HepG2 (cell line): ENCODE measurements at regions not wholly inside any gene's neighbourhood (a gene's known extent, or its start where the extent isn't known, plus 50 kb on each side); places are given as distances from the start of the nearest gene placed in this dataset.

Experiments used
- ATAC-seq: fragments of 200-7000 bp; cut with Tn5 transposase; 3 replicates; pipeline ENCODE4 v1.9.1; 2020; ENCODE audit warnings: mild to moderate bottlenecking, moderate library complexity
- BruUV-seq: library from RNA; stranded (reverse); fragments of 400-500 nt; replicated peaks from 2 replicates; lab custom pipeline; 2021; lab: Mats Ljungman, UMichigan
- CTCF ChIA-PET: fragments of 300-600 bp; formaldehyde crosslinking; extraction: SDS; loops from one replicate; lab custom pipeline; 2021; ENCODE audit warnings: low total read pairs, inconsistent platforms, low intra/inter-chr PET ratio; lab: Yijun Ruan, JAX
- POLR2A ChIA-PET: fragments of 350-600 bp; sonication (Branson Sonifier 250); formaldehyde crosslinking; loops from one replicate; lab custom pipeline; 2020; ENCODE audit warnings: antibody characterized with exemption, inconsistent platforms; lab: Yijun Ruan, JAX
- DNase-seq: peaks from one replicate; pipeline ENCODE4 v3.0.0-alpha.2; 2015; ENCODE audit warnings: low spot score
- FAIRE-seq: peaks from 3 replicates; lab custom pipeline; 2011; peaks lifted over from hg19 to GRCh38; lab: Jason Lieb, UNC
- H2AFZ ChIP-seq: one replicate; pipeline ENCODE4 v1.6.1; 2011; ENCODE audit warnings: low read length, inconsistent platforms
- H3K27ac ChIP-seq: fragments of 300-600 bp; 3 replicates; pipeline ENCODE4 v1.8.0; 2011; ENCODE audit warnings: mixed run types, mild to moderate bottlenecking, mixed read lengths, low read length, inconsistent platforms; ENCODE audit not compliant: insufficient read depth; ENCODE audit errors: extremely low read length
- H3K27me3 ChIP-seq, 2 experiments: fragments of 200-600 bp in 1 of 2; 2 replicates in 1 of 2; 3 replicates in 1 of 2; pipeline versions ENCODE4 v1.6.0 to v1.8.0; 2011; ENCODE audit warnings: low read length in 2 of 2, mild to moderate bottlenecking in 2 of 2, moderate library complexity in 2 of 2, inconsistent platforms in 1 of 2; ENCODE audit not compliant: insufficient read depth in 2 of 2, control insufficient read depth in 1 of 2
- H3K36me3 ChIP-seq, 2 experiments: fragments of 200-600 bp in 1 of 2; replicated peaks in 1 of 2; 2 replicates in 1 of 2; 3 replicates in 1 of 2; pipeline versions ENCODE4 v1.5.1 to v1.8.0; 2011; ENCODE audit warnings: low read length in 2 of 2, inconsistent platforms in 1 of 2; ENCODE audit not compliant: insufficient read depth in 2 of 2, control insufficient read depth in 1 of 2
- H3K4me1 ChIP-seq: 2 replicates; pipeline ENCODE4 v1.5.1; 2012; ENCODE audit warnings: low read length, inconsistent platforms; ENCODE audit not compliant: insufficient read depth
- H3K4me2 ChIP-seq: 2 replicates; pipeline ENCODE4 v1.6.0; 2011; ENCODE audit warnings: low read depth, low read length, inconsistent platforms
- H3K4me3 ChIP-seq, 3 experiments: fragments of 200-600 bp in 1 of 3; sonication (generic), shearing (Covaris generic) in 1 of 3; replicated peaks in 1 of 3; 2 replicates each; pipeline ENCODE4 v1.5.1; 2011 to 2016; ENCODE audit warnings: low read length in 3 of 3, inconsistent platforms in 2 of 3, low read depth in 2 of 3, mild to moderate bottlenecking in 2 of 3, control low read depth in 1 of 3, mixed read lengths in 1 of 3; ENCODE audit not compliant: insufficient read depth in 1 of 3
- H3K79me2 ChIP-seq: one replicate; pipeline ENCODE4 v1.6.1; 2011; ENCODE audit warnings: low read length, inconsistent platforms; ENCODE audit not compliant: insufficient read depth
- H3K9ac ChIP-seq: 2 replicates; pipeline ENCODE4 v1.6.0; 2011; ENCODE audit warnings: mild to moderate bottlenecking, low read depth, low read length, inconsistent platforms; ENCODE audit not compliant: insufficient read depth
- H3K9me3 ChIP-seq: 2 replicates; pipeline ENCODE4 v1.5.1; 2012; ENCODE audit warnings: mild to moderate bottlenecking, low read length
- H4K20me1 ChIP-seq: 2 replicates; pipeline ENCODE4 v1.6.0; 2011; ENCODE audit warnings: inconsistent platforms, mild to moderate bottlenecking, low read length, moderate library complexity; ENCODE audit not compliant: insufficient read depth
- ETV5 ChIP-seq: IDR thresholded peaks from 2 replicates; pipeline ENCODE4 v1.6.1; 2018; ENCODE audit warnings: missing biosample characterization, missing genetic modification reagents, inconsistent platforms, borderline replicate concordance
- IRX3 ChIP-seq: sonication (generic); formaldehyde crosslinking; IDR thresholded peaks from 2 replicates; pipeline ENCODE4 v1.8.1; 2023; ENCODE audit warnings: mild to moderate bottlenecking, low read depth, missing genetic modification reagents, borderline replicate concordance
- MAZ ChIP-seq, 2 experiments: sonication (generic) in 1 of 2; formaldehyde crosslinking in 1 of 2; IDR thresholded peaks; 2 replicates each; pipeline versions ENCODE4 v1.5.0 to v1.6.1; 2012 to 2020; ENCODE audit warnings: low read depth in 2 of 2, mild to moderate bottlenecking in 2 of 2, borderline replicate concordance in 1 of 2, improper control_type of control experiment in 1 of 2, low read length in 1 of 2, missing genetic modification reagents in 1 of 2, moderate library complexity in 1 of 2
- NR2F2 ChIP-seq: IDR thresholded peaks from 2 replicates; pipeline ENCODE4 v1.6.1; 2012; ENCODE audit warnings: low read depth, inconsistent platforms, borderline replicate concordance
- USF2 ChIP-seq, 2 experiments: sonication (generic) in 1 of 2; formaldehyde crosslinking in 1 of 2; IDR thresholded peaks; 2 replicates each; pipeline versions ENCODE4 v1.5.1 to v1.6.1; 2011 to 2020; ENCODE audit warnings: borderline replicate concordance in 1 of 2, low read depth in 1 of 2, low read length in 1 of 2, mild to moderate bottlenecking in 1 of 2, missing genetic modification reagents in 1 of 2, moderate library complexity in 1 of 2
- ZBTB44 ChIP-seq: sonication (generic); formaldehyde crosslinking; IDR thresholded peaks from 2 replicates; pipeline ENCODE4 v1.4.0; 2020; ENCODE audit warnings: missing genetic modification reagents
- ZFY ChIP-seq: sonication (generic); formaldehyde crosslinking; IDR thresholded peaks from 2 replicates; pipeline ENCODE4 v1.4.0; 2020; ENCODE audit warnings: missing genetic modification reagents
- ZNF276 ChIP-seq: sonication (generic); formaldehyde crosslinking; IDR thresholded peaks from 2 replicates; pipeline ENCODE4 v1.4.0; 2020; ENCODE audit warnings: mild to moderate bottlenecking, low read depth, missing genetic modification reagents
- ZNF33A ChIP-seq: sonication (generic); formaldehyde crosslinking; IDR thresholded peaks from 2 replicates; pipeline ENCODE4 v1.5.1; 2020; ENCODE audit warnings: missing genetic modification reagents, mild to moderate bottlenecking, moderate library complexity, borderline replicate concordance
- ZNF773 ChIP-seq: sonication (generic); formaldehyde crosslinking; IDR thresholded peaks from 2 replicates; pipeline ENCODE4 v1.4.0; 2020; ENCODE audit warnings: missing genetic modification reagents, borderline replicate concordance
- ZXDC ChIP-seq: sonication (generic); formaldehyde crosslinking; IDR thresholded peaks from 2 replicates; pipeline ENCODE4 v1.5.0; 2020; ENCODE audit warnings: mild to moderate bottlenecking, missing genetic modification reagents
- WGBS: methylation state at CpG from one replicate; pipeline ENCODE4 v1.1.6; 2017; ENCODE audit warnings: low lambda C conversion rate; 5-methylcytosine and 5-hydroxymethylcytosine counted together
- in situ Hi-C: cut with HindIII; loops from 2 replicates; pipeline ENCODE4 v1.10.0; 2017; ENCODE audit warnings: low pct_unique_long_range_greater_than_20kb; ENCODE audit not compliant: extremely low pct_ligation_motif_present
- intact Hi-C: fragments of 100-400 bp; cut with micrococcal nuclease; formaldehyde crosslinking; loops from one replicate; pipeline ENCODE4 v1.10.0; 2022; ENCODE audit not compliant: unreplicated experiment

- H3K4me1 ChIP-seq: peaks cover 13% of the 10 kb centered on the region
- ATAC-seq: no peak
- no peak overlapping the region for H3K4me3 ChIP-seq
- DNase-seq: no peak
- no peak overlapping the region for H3K27ac ChIP-seq
- no TSS peak for BruUV-seq
- intact Hi-C loops: no loop called here
- in situ Hi-C loops: no loop called here
- H4K20me1 ChIP-seq: no peaks in the 10 kb centered on the region
- POLR2A ChIA-PET: interaction anchor here (0.7 kb wide), 1 partner anchor 1453 kb away, joined by 3 read pairs; no protein-coding TSS in a partner anchor
- H3K4me2 ChIP-seq: no peak overlapping the region
- no peak overlapping the region for H3K9ac ChIP-seq
- WGBS: 75% methylated on average over 3 of the region's 3 CpGs
- H3K27me3 ChIP-seq: peaks cover 0 to 32% of the 10 kb centered on the region in 2 experiments; a peak in 1 of 5 replicates
- no peaks in the 10 kb centered on the region for H3K36me3 ChIP-seq
- no peaks in the 10 kb centered on the region for H3K9me3 ChIP-seq
- no peak overlapping the region for H2AFZ ChIP-seq
- TF ChIP-seq ZXDC (CRISPR knock-in tag) (no peak), ZFY (CRISPR knock-in tag) (no peak), ZNF33A (CRISPR knock-in tag) (no peak), ZNF773 (CRISPR knock-in tag) (no peak), MAZ (IDR thresholded peaks at IDR 0.05; ENCODE audit: borderline replicate concordance, low read depth, low read length) (no peak), MAZ (CRISPR knock-in tag; IDR thresholded peaks at IDR 0.05; ENCODE audit: low read depth) (no peak), ETV5 (CRISPR knock-in tag) (no peak), IRX3 (CRISPR knock-in tag) (no peak), NR2F2 (no peak), ZBTB44 (CRISPR knock-in tag) (no peak), ZNF276 (CRISPR knock-in tag) (no peak), USF2 (IDR thresholded peaks at IDR 0.05; ENCODE audit: low read depth, low read length) (no peak), USF2 (CRISPR knock-in tag; IDR thresholded peaks at IDR 0.05; ENCODE audit: borderline replicate concordance) (no peak)
- H3K79me2 ChIP-seq: no peaks in the 10 kb centered on the region
- FAIRE-seq: no peak
- CTCF ChIA-PET: no interaction called here
Observed at GRCh38 chr17:51351890-51352289, 91.5 kb downstream of the UTP18 start.
